ENCODE measurements at regions not wholly inside any gene's neighbourhood (a gene's known extent, or its start where the extent isn't known, plus 50 kb on each side); places are given as distances from the start of the nearest gene placed in this dataset.

- no peak for TF ChIP-seq EZH2 (IDR thresholded peaks at IDR 0.05; ENCODE audit: insufficient read depth, low read length)
- TF ChIP-seq, protein P1, sequence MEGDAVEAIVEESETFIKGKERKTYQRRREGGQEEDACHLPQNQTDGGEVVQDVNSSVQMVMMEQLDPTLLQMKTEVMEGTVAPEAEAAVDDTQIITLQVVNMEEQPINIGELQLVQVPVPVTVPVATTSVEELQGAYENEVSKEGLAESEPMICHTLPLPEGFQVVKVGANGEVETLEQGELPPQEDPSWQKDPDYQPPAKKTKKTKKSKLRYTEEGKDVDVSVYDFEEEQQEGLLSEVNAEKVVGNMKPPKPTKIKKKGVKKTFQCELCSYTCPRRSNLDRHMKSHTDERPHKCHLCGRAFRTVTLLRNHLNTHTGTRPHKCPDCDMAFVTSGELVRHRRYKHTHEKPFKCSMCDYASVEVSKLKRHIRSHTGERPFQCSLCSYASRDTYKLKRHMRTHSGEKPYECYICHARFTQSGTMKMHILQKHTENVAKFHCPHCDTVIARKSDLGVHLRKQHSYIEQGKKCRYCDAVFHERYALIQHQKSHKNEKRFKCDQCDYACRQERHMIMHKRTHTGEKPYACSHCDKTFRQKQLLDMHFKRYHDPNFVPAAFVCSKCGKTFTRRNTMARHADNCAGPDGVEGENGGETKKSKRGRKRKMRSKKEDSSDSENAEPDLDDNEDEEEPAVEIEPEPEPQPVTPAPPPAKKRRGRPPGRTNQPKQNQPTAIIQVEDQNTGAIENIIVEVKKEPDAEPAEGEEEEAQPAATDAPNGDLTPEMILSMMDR (IDR thresholded peaks at IDR 0.05; ENCODE audit: insufficient read depth, low read depth, low read length), result no peak
Observed at GRCh38 chr10:46231087-46231486, 55.7 kb upstream of the ANTXRL start.
